K562 (cell line): ENCODE measurements at regions not wholly inside any gene's neighbourhood (a gene's known extent, or its start where the extent isn't known, plus 50 kb on each side); places are given as distances from the start of the nearest gene placed in this dataset.

Source experiments
- ATAC-seq: fragments of 200-7000 bp; cut with Tn5 transposase; 3 replicates; pipeline ENCODE4 v1.9.1; 2020; ENCODE audit warnings: moderate library complexity
- BruUV-seq: library from RNA; stranded (reverse); fragments of 400-500 nt; replicated peaks from 2 replicates; lab custom pipeline; 2021; lab: Mats Ljungman, UMichigan
- CTCF ChIA-PET: fragments of 300-600 bp; formaldehyde crosslinking; extraction: SDS; loops from one replicate; lab custom pipeline; 2021; ENCODE audit warnings: low intra/inter-chr PET ratio; lab: Yijun Ruan, JAX
- POLR2A ChIA-PET: fragments of 300-600, 350-650 bp; sonication (Branson Sonifier 250); formaldehyde crosslinking; extraction: SDS; loops from one replicate; lab custom pipeline; 2021; ENCODE audit warnings: antibody characterized with exemption, inconsistent platforms; lab: Yijun Ruan, JAX
- DNase-seq, 4 experiments: peaks; one replicate each; pipeline versions ENCODE4 v3.0.0 to v3.0.0-alpha.2; 2011 to 2018; ENCODE audit warnings: low spot score in 3 of 4, mixed read lengths in 3 of 4; ENCODE audit errors: extremely low read depth in 1 of 4
- FAIRE-seq: peaks from 2 replicates; lab custom pipeline; 2011; peaks lifted over from hg19 to GRCh38; lab: Jason Lieb, UNC
- H2AFZ ChIP-seq: 2 replicates; pipeline ENCODE4 v1.6.0; 2011; ENCODE audit warnings: low read depth, low read length, control low read depth, inconsistent platforms
- H3K27ac ChIP-seq: fragments of 200-600 bp; 3 replicates; pipeline ENCODE4 v1.8.0; 2011; ENCODE audit warnings: low read depth, mild to moderate bottlenecking, control low read depth, inconsistent platforms, low read length, moderate library complexity, mixed read lengths; ENCODE audit errors: extremely low read depth
- H3K27me3 ChIP-seq, 2 experiments: fragments of 300-600 bp in 1 of 2; 2 replicates in 1 of 2; 3 replicates in 1 of 2; pipeline versions ENCODE4 v1.6.0 to v1.8.0; 2011; ENCODE audit warnings: inconsistent platforms in 2 of 2, low read length in 2 of 2, mild to moderate bottlenecking in 1 of 2, mixed read lengths in 1 of 2, moderate library complexity in 1 of 2; ENCODE audit not compliant: control insufficient read depth in 2 of 2, insufficient read depth in 2 of 2
- H3K36me3 ChIP-seq: fragments of 300-600 bp; 3 replicates; pipeline ENCODE4 v1.8.0; 2011; ENCODE audit warnings: mild to moderate bottlenecking, low read length, inconsistent platforms; ENCODE audit not compliant: control insufficient read depth, insufficient read depth
- H3K4me1 ChIP-seq, 2 experiments: fragments of 200-600 bp in 1 of 2; replicated peaks in 1 of 2; 2 replicates in 1 of 2; 3 replicates in 1 of 2; pipeline versions ENCODE4 v1.5.1 to v1.8.0; 2011; ENCODE audit warnings: inconsistent platforms in 2 of 2, low read length in 2 of 2, mild to moderate bottlenecking in 1 of 2, mixed read lengths in 1 of 2, moderate library complexity in 1 of 2; ENCODE audit not compliant: control insufficient read depth in 2 of 2, insufficient read depth in 2 of 2
- H3K4me2 ChIP-seq: 2 replicates; pipeline ENCODE4 v1.6.1; 2011; ENCODE audit warnings: low read length, control low read depth, inconsistent platforms, mixed read lengths; ENCODE audit not compliant: insufficient read depth
- H3K4me3 ChIP-seq: fragments of 200-600 bp; sonication (generic), shearing (Covaris generic); 2 replicates; pipeline ENCODE4 v1.5.1; 2016; ENCODE audit warnings: control low read depth, inconsistent platforms
- H3K79me2 ChIP-seq: fragments of 200-600 bp; 3 replicates; pipeline ENCODE4 v1.8.0; 2011; ENCODE audit warnings: low read length, inconsistent platforms; ENCODE audit not compliant: control insufficient read depth, insufficient read depth
- H3K9ac ChIP-seq, 2 experiments: 2 replicates each; pipeline versions ENCODE4 v1.6.0 to v1.6.1; 2011; ENCODE audit warnings: low read depth in 2 of 2, low read length in 2 of 2, control low read depth in 1 of 2, inconsistent platforms in 1 of 2, mild to moderate bottlenecking in 1 of 2, mixed read lengths in 1 of 2; ENCODE audit not compliant: insufficient read depth in 1 of 2
- H3K9me1 ChIP-seq: one replicate; pipeline ENCODE4 v1.6.0; 2011; ENCODE audit warnings: inconsistent platforms, mild to moderate bottlenecking, low read length, moderate library complexity; ENCODE audit not compliant: control insufficient read depth, insufficient read depth
- H3K9me3 ChIP-seq: replicated peaks from 2 replicates; pipeline ENCODE4 v1.5.1; 2011; ENCODE audit warnings: low read depth, low read length, inconsistent platforms; ENCODE audit not compliant: control insufficient read depth, insufficient read depth
- H4K20me1 ChIP-seq: replicated peaks from 2 replicates; pipeline ENCODE4 v1.6.1; 2011; ENCODE audit warnings: low read length, inconsistent platforms, mixed read lengths; ENCODE audit not compliant: control insufficient read depth, insufficient read depth
- CLOCK ChIP-seq: fragments of 250-450 bp; sonication (Bioruptor Pico); IDR thresholded peaks from 2 replicates; pipeline ENCODE4 v1.4.0; 2020; ENCODE audit warnings: mild to moderate bottlenecking, moderate library complexity, borderline replicate concordance
- EGR1 ChIP-seq: fragments of 450-650 bp; conservative IDR thresholded peaks from 2 replicates; pipeline ENCODE4 v1.6.1; 2017; ENCODE audit warnings: mild to moderate bottlenecking
- HNRNPUL1 ChIP-seq: fragments of 200-400 bp; formaldehyde crosslinking; IDR thresholded peaks from 2 replicates; pipeline ENCODE4 v1.6.1; 2017; ENCODE audit warnings: low read length
- NCOA1 ChIP-seq: fragments of 450-650 bp; IDR thresholded peaks from 2 replicates; pipeline ENCODE4 v1.6.1; 2016; ENCODE audit warnings: low read depth
- POU5F1 ChIP-seq: fragments of 150-350 bp; IDR thresholded peaks from 2 replicates; pipeline ENCODE4 v1.6.1; 2014; ENCODE audit warnings: borderline replicate concordance, low read length, low read depth, mild to moderate bottlenecking; ENCODE audit not compliant: partially characterized antibody
- WGBS: fragments of 100-300 bp; shearing (Covaris generic); methylation state at CpG from one replicate; pipeline ENCODE4 v1.1.6; 2016; ENCODE audit warnings: low coverage, mixed read lengths; ENCODE audit not compliant: insufficient coverage; ENCODE audit errors: missing lambda C conversion rate; 5-methylcytosine and 5-hydroxymethylcytosine counted together
- in situ Hi-C: fragments of 300-500 bp; cut with MboI; formaldehyde crosslinking; loops from 4 replicates; pipeline ENCODE4 v1.15.0; 2018; ENCODE audit warnings: inconsistent platforms, mixed read lengths
- intact Hi-C: fragments of 100-400 bp; cut with micrococcal nuclease; formaldehyde crosslinking; loops from 2 replicates; pipeline ENCODE4 v1.14.2; 2022

DNA sequence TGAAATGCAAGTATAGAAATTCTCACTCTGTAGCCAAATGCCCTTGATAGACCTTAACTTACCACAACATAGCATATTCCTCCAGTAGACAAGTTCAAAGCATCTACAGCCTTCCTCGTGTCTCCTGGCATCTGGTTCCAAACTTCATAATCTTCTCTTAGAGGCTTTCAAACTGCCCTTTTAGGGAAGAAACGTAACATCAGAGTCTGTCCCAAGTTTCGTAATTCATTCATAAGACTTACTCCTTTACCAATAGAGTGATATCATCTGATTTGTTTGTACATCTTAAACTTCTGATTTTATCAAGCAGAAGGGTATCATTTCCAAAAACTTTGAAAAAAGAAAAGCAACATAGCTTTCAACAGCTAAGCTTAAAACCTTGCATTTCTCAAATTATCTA lies 137.4 kb downstream of the SPRY2 start:
- FAIRE-seq: no peak

More for the DNA sequence above, 137.4 kb downstream of the SPRY2 start:
- Histone ChIP-seq H3K4me2 (no peak overlapping the region), H3K4me1 (no peaks in the 10 kb centered on the region), H3K9me1 (no peaks in the 10 kb centered on the region), H3K27me3 (no peaks in the 10 kb centered on the region)
- WGBS: 0% methylated on average over 3 of the region's 3 CpGs
- CTCF ChIA-PET: no interaction called here
- POLR2A ChIA-PET: no interaction called here
- TF ChIP-seq HNRNPUL1: no peak
- TF ChIP-seq NCOA1: no peak
- no peak for TF ChIP-seq EGR1
- no peak for TF ChIP-seq POU5F1
- no peak for TF ChIP-seq CLOCK
- TF ChIP-seq, all 486 proteins: peak for 0
- Histone ChIP-seq H3K4me3 (no peak overlapping the region), H3K9me3 (no peaks in the 10 kb centered on the region), H4K20me1 (no peaks in the 10 kb centered on the region), H3K36me3 (no peaks in the 10 kb centered on the region), H3K27ac (no peak overlapping the region), H3K79me2 (no peaks in the 10 kb centered on the region), H2AFZ (no peak overlapping the region), H3K9ac (no peak overlapping the region)
- BruUV-seq: no TSS peak
- DNase-seq: no peak
- ATAC-seq: no peak
- in situ Hi-C loops: no loop called here
- intact Hi-C loops: no loop called here
